H1 (cell line): ENCODE measurements at regions not wholly inside any gene's neighbourhood (a gene's known extent, or its start where the extent isn't known, plus 50 kb on each side); places are given as distances from the start of the nearest gene placed in this dataset.
A peak's percentile ranks its signal among the peaks of the same experiment; 100 is the strongest.

Experiments
- EP300 ChIP-seq, 2 experiments: IDR thresholded peaks; 1 replicate in 1 of 2; 2 replicates in 1 of 2; pipeline ENCODE4 v1.6.1; 2011 to 2012; ENCODE audit warnings: low read depth in 2 of 2, low read length in 2 of 2, mild to moderate bottlenecking in 2 of 2, borderline replicate concordance in 1 of 2, inconsistent platforms in 1 of 2, moderate library complexity in 1 of 2
- EZH2 ChIP-seq: fragments of 200-600 bp; sonication (generic); IDR thresholded peaks from 2 replicates; pipeline ENCODE4 v1.7.1; 2012; ENCODE audit warnings: low read depth, mild to moderate bottlenecking, moderate library complexity, low read length, inconsistent platforms; ENCODE audit not compliant: severe bottlenecking
- KDM1A ChIP-seq: fragments of 200-600, 300-600 bp; sonication (generic); IDR thresholded peaks from 2 replicates; pipeline ENCODE4 v1.7.1; 2016; ENCODE audit warnings: mild to moderate bottlenecking, low read length, borderline replicate concordance
- MAFK ChIP-seq: IDR thresholded peaks from 2 replicates; pipeline ENCODE4 v1.6.1; 2012; ENCODE audit warnings: low read depth, mild to moderate bottlenecking, improper control_type of control experiment, low read length
- POLR2A ChIP-seq, 2 experiments: IDR thresholded peaks; 1 replicate in 1 of 2; 2 replicates in 1 of 2; pipeline ENCODE4 v1.6.1; 2011; ENCODE audit warnings: low read depth in 2 of 2, low read length in 2 of 2, mild to moderate bottlenecking in 2 of 2; ENCODE audit errors: control extremely low read depth in 1 of 2
- POLR2AphosphoS5 ChIP-seq: IDR thresholded peaks from 2 replicates; pipeline ENCODE4 v1.6.1; 2011; ENCODE audit warnings: low read depth, low read length
- POU5F1 ChIP-seq: IDR thresholded peaks from 2 replicates; pipeline ENCODE4 v1.6.1; 2011; ENCODE audit warnings: low read depth, mild to moderate bottlenecking, low read length, moderate library complexity
- RAD21 ChIP-seq, 2 experiments: IDR thresholded peaks in 1 of 2; conservative IDR thresholded peaks in 1 of 2; 2 replicates each; pipeline ENCODE4 v1.6.1; 2011; ENCODE audit warnings: low read depth in 2 of 2, low read length in 2 of 2, improper control_type of control experiment in 1 of 2, inconsistent platforms in 1 of 2, mild to moderate bottlenecking in 1 of 2, moderate library complexity in 1 of 2
- YY1 ChIP-seq: IDR thresholded peaks from 2 replicates; pipeline ENCODE4 v1.6.1; 2011; ENCODE audit warnings: low read depth, mild to moderate bottlenecking, low read length
- TF ChIP-seq, protein P1 (sequence below), 3 experiments: IDR thresholded peaks; 1 replicate in 2 of 3; 2 replicates in 1 of 3; pipeline versions ENCODE4 v1.5.1 to v1.6.1; 2011; ENCODE audit warnings: low read length in 3 of 3, mild to moderate bottlenecking in 3 of 3, inconsistent platforms in 2 of 3, low read depth in 1 of 3, moderate library complexity in 1 of 3; ENCODE audit not compliant: insufficient read depth in 1 of 3; ENCODE audit errors: control extremely low read depth in 1 of 3
- TF ChIP-seq, protein P2 (sequence below): IDR thresholded peaks from 2 replicates; pipeline ENCODE4 v1.6.1; 2012; ENCODE audit warnings: inconsistent platforms

DNA sequence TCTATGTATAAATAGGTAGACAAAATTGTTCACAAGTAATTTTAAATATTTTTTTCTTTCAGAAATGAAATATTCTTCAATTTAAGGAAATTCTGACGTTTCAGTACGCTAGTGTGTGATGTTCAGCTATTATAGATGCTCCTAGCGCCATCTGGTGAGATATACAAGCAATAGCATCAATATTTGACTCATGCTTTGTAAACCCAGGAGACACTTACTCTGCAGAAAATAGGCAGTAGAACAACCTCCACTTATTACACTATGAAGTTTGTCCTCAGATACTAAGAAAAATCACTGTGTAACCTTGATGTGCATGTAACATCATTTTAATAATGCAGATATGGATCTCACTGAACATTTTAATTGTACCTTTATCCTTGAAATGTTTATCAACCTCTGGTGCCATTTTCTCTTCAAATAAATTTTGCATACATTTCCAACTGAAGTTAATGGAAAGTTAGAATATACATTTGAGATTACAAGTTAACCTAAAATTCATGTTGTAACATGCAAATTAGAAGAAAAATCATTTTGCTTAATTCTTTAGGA lies 151.5 kb upstream of the FAM3C start:
- peak; percentile 88 to 92 for TF ChIP-seq RAD21 (IDR thresholded peaks at IDR 0.05 in 1 of 2, conservative IDR thresholded peaks at IDR 0.05 in 1 of 2; ENCODE audit: low read depth in 2 of 2, low read length in 2 of 2)
- TF ChIP-seq, protein P1, sequence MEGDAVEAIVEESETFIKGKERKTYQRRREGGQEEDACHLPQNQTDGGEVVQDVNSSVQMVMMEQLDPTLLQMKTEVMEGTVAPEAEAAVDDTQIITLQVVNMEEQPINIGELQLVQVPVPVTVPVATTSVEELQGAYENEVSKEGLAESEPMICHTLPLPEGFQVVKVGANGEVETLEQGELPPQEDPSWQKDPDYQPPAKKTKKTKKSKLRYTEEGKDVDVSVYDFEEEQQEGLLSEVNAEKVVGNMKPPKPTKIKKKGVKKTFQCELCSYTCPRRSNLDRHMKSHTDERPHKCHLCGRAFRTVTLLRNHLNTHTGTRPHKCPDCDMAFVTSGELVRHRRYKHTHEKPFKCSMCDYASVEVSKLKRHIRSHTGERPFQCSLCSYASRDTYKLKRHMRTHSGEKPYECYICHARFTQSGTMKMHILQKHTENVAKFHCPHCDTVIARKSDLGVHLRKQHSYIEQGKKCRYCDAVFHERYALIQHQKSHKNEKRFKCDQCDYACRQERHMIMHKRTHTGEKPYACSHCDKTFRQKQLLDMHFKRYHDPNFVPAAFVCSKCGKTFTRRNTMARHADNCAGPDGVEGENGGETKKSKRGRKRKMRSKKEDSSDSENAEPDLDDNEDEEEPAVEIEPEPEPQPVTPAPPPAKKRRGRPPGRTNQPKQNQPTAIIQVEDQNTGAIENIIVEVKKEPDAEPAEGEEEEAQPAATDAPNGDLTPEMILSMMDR (IDR thresholded peaks at IDR 0.05; ENCODE audit: control extremely low read depth in 1 of 3, insufficient read depth in 1 of 3, low read depth in 1 of 3, low read length in 3 of 3) = peak in 2 of 3 experiments; percentile 57 to 71; a peak in 3 of 4 replicates
- TF ChIP-seq MAFK = peak; percentile 49; the same call in 1 of the 2 replicates
- TF ChIP-seq POU5F1 = no peak
- TF ChIP-seq YY1 = no peak
- no peak for TF ChIP-seq EP300 (IDR thresholded peaks at IDR 0.05; ENCODE audit: borderline replicate concordance in 1 of 2, low read depth in 2 of 2, low read length in 2 of 2)
- TF ChIP-seq POLR2AphosphoS5 = no peak
- no peak for TF ChIP-seq EZH2
- TF ChIP-seq KDM1A = no peak
- TF ChIP-seq POLR2A (IDR thresholded peaks at IDR 0.05; ENCODE audit: control extremely low read depth in 1 of 2, low read depth in 2 of 2, low read length in 2 of 2) = no peak
- TF ChIP-seq, protein P2, sequence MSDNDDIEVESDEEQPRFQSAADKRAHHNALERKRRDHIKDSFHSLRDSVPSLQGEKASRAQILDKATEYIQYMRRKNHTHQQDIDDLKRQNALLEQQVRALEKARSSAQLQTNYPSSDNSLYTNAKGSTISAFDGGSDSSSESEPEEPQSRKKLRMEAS = no peak
